A549 (cell line): ENCODE measurements at regions not wholly inside any gene's neighbourhood (a gene's known extent, or its start where the extent isn't known, plus 50 kb on each side); places are given as distances from the start of the nearest gene placed in this dataset.

Source experiments
- ATAC-seq, 2 experiments: fragments of 200-7000 bp in 1 of 2; fragments of >200 bp in 1 of 2; cut with Nextera tagmentation in 1 of 2; cut with Tn5 transposase in 1 of 2; 3 replicates each; pipeline versions ENCODE4 v1.8.0 to v1.9.1; 2018 to 2020; ENCODE audit warnings: mild to moderate bottlenecking in 1 of 2, moderate library complexity in 1 of 2
- CTCF ChIA-PET: fragments of 300-600 bp; sonication (Branson Sonifier 250); formaldehyde crosslinking; extraction: SDS; loops from one replicate; lab custom pipeline; 2021; ENCODE audit warnings: antibody characterized with exemption, inconsistent platforms; lab: Yijun Ruan, JAX
- POLR2A ChIA-PET: fragments of 350-600 bp; formaldehyde crosslinking; extraction: SDS; loops from one replicate; lab custom pipeline; 2021; ENCODE audit warnings: antibody characterized with exemption, inconsistent platforms; lab: Yijun Ruan, JAX
- DNase-seq, 2 experiments: peaks; one replicate each; pipeline versions ENCODE4 v3.0.0 to v3.0.0-alpha.2; 2011 to 2016; ENCODE audit warnings: low read depth in 1 of 2, low spot score in 1 of 2
- FAIRE-seq: peaks from 2 replicates; lab custom pipeline; 2011; peaks lifted over from hg19 to GRCh38; lab: Jason Lieb, UNC
- H3K27ac ChIP-seq, 2 experiments: fragments of >200 bp; sonication (Bioruptor Twin); formaldehyde crosslinking; 3 replicates each; pipeline ENCODE4 v1.5.1; 2016 to 2017
- H3K4me1 ChIP-seq: fragments of >200 bp; sonication (Bioruptor Twin); formaldehyde crosslinking; 3 replicates; pipeline ENCODE4 v1.6.1; 2016
- H3K4me2 ChIP-seq: fragments of >200 bp; sonication (Bioruptor Twin); formaldehyde crosslinking; 3 replicates; pipeline ENCODE4 v1.6.1; 2016
- H3K4me3 ChIP-seq: fragments of >200 bp; sonication (Bioruptor Twin); formaldehyde crosslinking; 3 replicates; pipeline ENCODE4 v1.5.1; 2016
- H3K9me3 ChIP-seq: fragments of >200 bp; sonication (Bioruptor Twin); formaldehyde crosslinking; 3 replicates; pipeline ENCODE4 v1.6.1; 2016
- CBX2 ChIP-seq: fragments of 200-600 bp; sonication (generic); IDR thresholded peaks from 2 replicates; pipeline ENCODE4 v1.6.1; 2016; ENCODE audit warnings: low read depth, mild to moderate bottlenecking, borderline replicate concordance
- CEBPB ChIP-seq, 2 experiments: fragments of >200 bp in 1 of 2; sonication (Bioruptor Twin) in 1 of 2; formaldehyde crosslinking in 1 of 2; IDR thresholded peaks; 2 replicates each; pipeline ENCODE4 v1.6.1; 2012 to 2016
- CHD2 ChIP-seq: fragments of 150-350 bp; IDR thresholded peaks from 2 replicates; pipeline ENCODE4 v1.6.1; 2014; ENCODE audit warnings: low read length; ENCODE audit not compliant: partially characterized antibody
- E2F6 ChIP-seq: IDR thresholded peaks from 2 replicates; pipeline ENCODE4 v1.6.1; 2012; ENCODE audit warnings: low read depth, borderline replicate concordance
- EP300 ChIP-seq, 2 experiments: fragments of >200 bp; sonication (Bioruptor Twin); formaldehyde crosslinking; IDR thresholded peaks; 2 replicates in 1 of 2; 3 replicates in 1 of 2; pipeline ENCODE4 v1.6.1; 2016 to 2017
- FOSL2 ChIP-seq, 2 experiments: fragments of 450-650 bp in 1 of 2; fragments of >200 bp in 1 of 2; sonication (Bioruptor Twin) in 1 of 2; formaldehyde crosslinking; IDR thresholded peaks; 2 replicates each; pipeline versions ENCODE4 v1.5.0 to v1.6.1; 2016 to 2020; ENCODE audit warnings: mild to moderate bottlenecking in 1 of 2, moderate library complexity in 1 of 2
- FOXS1 ChIP-seq: fragments of 250-450 bp; sonication (Bioruptor Pico); IDR thresholded peaks from 2 replicates; pipeline ENCODE4 v1.5.0; 2020; ENCODE audit warnings: mild to moderate bottlenecking, moderate library complexity
- HDAC2 ChIP-seq: fragments of 200-600 bp; sonication (generic); IDR thresholded peaks from 2 replicates; pipeline ENCODE4 v1.6.1; 2016
- HEYL ChIP-seq: fragments of 250-450 bp; sonication (Bioruptor Pico); IDR thresholded peaks from 2 replicates; pipeline ENCODE4 v1.8.0; 2021; ENCODE audit warnings: mild to moderate bottlenecking, moderate library complexity
- HOXB5 ChIP-seq: fragments of 250-450 bp; sonication (Bioruptor Pico); IDR thresholded peaks from 2 replicates; pipeline ENCODE4 v1.5.0; 2020; ENCODE audit warnings: mild to moderate bottlenecking, moderate library complexity
- JUN ChIP-seq, 2 experiments: fragments of >200 bp; sonication (Bioruptor Twin); formaldehyde crosslinking; IDR thresholded peaks; 2 replicates in 1 of 2; 3 replicates in 1 of 2; pipeline ENCODE4 v1.6.1; 2016 to 2017
- KDM5A ChIP-seq: fragments of 200-600 bp; sonication (generic); IDR thresholded peaks from 2 replicates; pipeline ENCODE4 v1.6.1; 2016; ENCODE audit warnings: antibody characterized with exemption, mild to moderate bottlenecking
- MYC ChIP-seq: IDR thresholded peaks from 2 replicates; pipeline ENCODE4 v1.6.1; 2012; ENCODE audit warnings: mild to moderate bottlenecking, inconsistent platforms, low read length, improper control_type of control experiment, borderline replicate concordance
- NPAS2 ChIP-seq: fragments of 250-450 bp; sonication (Bioruptor Pico); IDR thresholded peaks from 2 replicates; pipeline ENCODE4 v1.8.0; 2022; ENCODE audit warnings: mild to moderate bottlenecking, moderate library complexity, borderline replicate concordance
- REST ChIP-seq: fragments of 200-600 bp; sonication (generic); IDR thresholded peaks from 2 replicates; pipeline ENCODE4 v1.6.1; 2016; ENCODE audit warnings: antibody characterized with exemption, mild to moderate bottlenecking, moderate library complexity
- SREBF2 ChIP-seq: fragments of 450-650 bp; IDR thresholded peaks from 2 replicates; pipeline ENCODE4 v1.6.1; 2014; ENCODE audit warnings: mild to moderate bottlenecking, moderate library complexity
- WGBS: methylation state at CpG from one replicate; pipeline ENCODE4 v1.1.6; 2017; ENCODE audit errors: missing lambda C conversion rate; 5-methylcytosine and 5-hydroxymethylcytosine counted together
- TF ChIP-seq, protein P1 (sequence below): fragments of 450-650 bp; IDR thresholded peaks from 2 replicates; pipeline ENCODE4 v1.6.1; 2014; ENCODE audit warnings: antibody characterized with exemption
- TF ChIP-seq, protein P2 (sequence below): fragments of 150-350 bp; IDR thresholded peaks from 2 replicates; pipeline ENCODE4 v1.6.1; 2014; ENCODE audit warnings: low read depth, mild to moderate bottlenecking, low read length

GRCh38 chr5:124039410-124039809 is 527.4 kb downstream of the CSNK1G3 start:
- Histone ChIP-seq H3K4me1 (no peaks in the 10 kb centered on the region), H3K27ac (no peak overlapping the region), H3K4me3 (no peak overlapping the region), H3K4me2 (no peak overlapping the region), H3K9me3 (no peaks in the 10 kb centered on the region; the same call in 2 of the 3 replicates)
- no peak for TF ChIP-seq CBX2
- TF ChIP-seq JUN (IDR thresholded peaks at IDR 0.05), result no peak
- TF ChIP-seq, protein P1, sequence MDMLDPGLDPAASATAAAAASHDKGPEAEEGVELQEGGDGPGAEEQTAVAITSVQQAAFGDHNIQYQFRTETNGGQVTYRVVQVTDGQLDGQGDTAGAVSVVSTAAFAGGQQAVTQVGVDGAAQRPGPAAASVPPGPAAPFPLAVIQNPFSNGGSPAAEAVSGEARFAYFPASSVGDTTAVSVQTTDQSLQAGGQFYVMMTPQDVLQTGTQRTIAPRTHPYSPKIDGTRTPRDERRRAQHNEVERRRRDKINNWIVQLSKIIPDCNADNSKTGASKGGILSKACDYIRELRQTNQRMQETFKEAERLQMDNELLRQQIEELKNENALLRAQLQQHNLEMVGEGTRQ, result no peak
- no peak for TF ChIP-seq HDAC2
- no peak for TF ChIP-seq CEBPB (IDR thresholded peaks at IDR 0.05)
- no peak for TF ChIP-seq HEYL (CRISPR knock-in tag)
- TF ChIP-seq CHD2, result no peak
- TF ChIP-seq, protein P2, sequence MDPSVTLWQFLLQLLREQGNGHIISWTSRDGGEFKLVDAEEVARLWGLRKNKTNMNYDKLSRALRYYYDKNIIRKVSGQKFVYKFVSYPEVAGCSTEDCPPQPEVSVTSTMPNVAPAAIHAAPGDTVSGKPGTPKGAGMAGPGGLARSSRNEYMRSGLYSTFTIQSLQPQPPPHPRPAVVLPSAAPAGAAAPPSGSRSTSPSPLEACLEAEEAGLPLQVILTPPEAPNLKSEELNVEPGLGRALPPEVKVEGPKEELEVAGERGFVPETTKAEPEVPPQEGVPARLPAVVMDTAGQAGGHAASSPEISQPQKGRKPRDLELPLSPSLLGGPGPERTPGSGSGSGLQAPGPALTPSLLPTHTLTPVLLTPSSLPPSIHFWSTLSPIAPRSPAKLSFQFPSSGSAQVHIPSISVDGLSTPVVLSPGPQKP, result no peak
- ChIA-PET POLR2A (no interaction called here), CTCF (no interaction called here)
- FAIRE-seq, result no peak
- 42% methylated on average over 1 of the region's 1 CpG for WGBS
- DNase-seq, result no peak
- ATAC-seq, result no peak

- no peak for DNase-seq
- no peak overlapping the region for H3K4me3 ChIP-seq
- H3K4me2 ChIP-seq, result no peak overlapping the region
- POLR2A ChIA-PET, result no interaction called here
- H3K9me3 ChIP-seq, result no peaks in the 10 kb centered on the region
- no peak overlapping the region for H3K27ac ChIP-seq
- TF ChIP-seq CBX2 (no peak), FOXS1 (CRISPR knock-in tag) (no peak), KDM5A (no peak)
- TF ChIP-seq, all 56 proteins: peak for 0
- CTCF ChIA-PET, result no interaction called here
- no peak for ATAC-seq
- H3K4me1 ChIP-seq, result no peaks in the 10 kb centered on the region
- FAIRE-seq, result no peak
These were observed 524.8 kb downstream of the CSNK1G3 start for GRCh38 chr5:124036786-124037185.

DNA sequence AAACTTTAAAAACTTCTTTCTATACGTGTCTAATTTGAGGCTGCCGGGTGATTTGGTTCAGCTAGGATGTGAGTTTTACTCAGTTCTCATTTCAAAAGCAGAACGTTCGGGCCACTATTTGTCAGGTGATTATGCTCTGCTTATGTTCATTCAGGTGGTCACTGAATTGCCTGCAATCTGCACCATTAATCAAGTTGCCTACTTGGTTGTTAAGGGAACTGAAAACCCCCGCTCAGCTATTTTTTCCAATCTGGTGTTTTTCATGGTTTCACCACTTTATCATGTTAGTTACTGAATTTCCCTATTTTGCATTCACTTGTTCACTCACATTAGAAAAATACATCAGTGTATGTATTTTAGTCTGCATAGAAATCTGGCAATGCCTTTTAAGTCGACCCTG is 523.0 kb downstream of the CSNK1G3 start:
- no peak overlapping the region for H3K4me3 ChIP-seq
- no peak for ATAC-seq
- TF ChIP-seq SREBF2, result no peak
- TF ChIP-seq HOXB5 (CRISPR knock-in tag), result no peak
- TF ChIP-seq CHD2, result no peak
- no peak for TF ChIP-seq NPAS2 (CRISPR knock-in tag)
- no peak for TF ChIP-seq EP300 (IDR thresholded peaks at IDR 0.05)
- TF ChIP-seq FOSL2 (IDR thresholded peaks at IDR 0.05), result no peak
- no peak for TF ChIP-seq FOSL2 (CRISPR knock-in tag; IDR thresholded peaks at IDR 0.05)
- no peak for TF ChIP-seq REST
- no peak for TF ChIP-seq E2F6
- TF ChIP-seq MYC, result no peak
- TF ChIP-seq, protein P1, result no peak
- TF ChIP-seq, all 56 proteins: peak for 0
- ChIA-PET POLR2A (no interaction called here), CTCF (no interaction called here)
- Histone ChIP-seq H3K27ac (no peak overlapping the region), H3K4me1 (no peaks in the 10 kb centered on the region), H3K4me2 (no peak overlapping the region), H3K9me3 (no peaks in the 10 kb centered on the region)
- 56% methylated on average over 6 of the region's 6 CpGs for WGBS
- DNase-seq, result no peak
- no peak for FAIRE-seq
